H1 (cell line): ENCODE measurements at regions not wholly inside any gene's neighbourhood (a gene's known extent, or its start where the extent isn't known, plus 50 kb on each side); places are given as distances from the start of the nearest gene placed in this dataset.

Source experiments
- CTCF ChIA-PET: fragments of 300-600 bp; sonication (Branson Sonifier 250); formaldehyde crosslinking; loops from one replicate; lab custom pipeline; 2021; ENCODE audit not compliant: partially characterized antibody; lab: Charles Lee
- POLR2A ChIA-PET: fragments of 300-600 bp; sonication (Branson Sonifier 250); formaldehyde crosslinking; loops from one replicate; lab custom pipeline; 2021; ENCODE audit warnings: inconsistent platforms; ENCODE audit not compliant: partially characterized antibody; lab: Charles Lee
- DNase-seq, 2 experiments: peaks; one replicate each; pipeline versions ENCODE4 v3.0.0 to v3.0.0-alpha.2; 2010 to 2022; ENCODE audit warnings: low spot score in 2 of 2, low read depth in 1 of 2, mixed read lengths in 1 of 2
- FAIRE-seq: peaks from 2 replicates; lab custom pipeline; 2011; peaks lifted over from hg19 to GRCh38; lab: Jason Lieb, UNC
- H2AFZ ChIP-seq: 2 replicates; pipeline ENCODE4 v1.8.1; 2012; ENCODE audit warnings: low read length, inconsistent platforms
- H2AK5ac ChIP-seq: 2 replicates; pipeline ENCODE4 v1.6.1; 2013; ENCODE audit warnings: low read depth, low read length
- H2BK120ac ChIP-seq: replicated peaks from 2 replicates; pipeline ENCODE3; 2013; ENCODE audit warnings: low read depth, low read length, inconsistent platforms
- H2BK12ac ChIP-seq: 2 replicates; pipeline ENCODE4 v1.6.1; 2013; ENCODE audit warnings: low read depth, low read length
- H2BK15ac ChIP-seq: 2 replicates; pipeline ENCODE4 v1.6.1; 2013; ENCODE audit warnings: low read length
- H2BK20ac ChIP-seq: 2 replicates; pipeline ENCODE4 v1.6.1; 2013; ENCODE audit warnings: low read length
- H2BK5ac ChIP-seq: 2 replicates; pipeline ENCODE4 v1.6.1; 2013; ENCODE audit warnings: low read depth, low read length
- H3K14ac ChIP-seq: 2 replicates; pipeline ENCODE4 v1.6.1; 2013; ENCODE audit warnings: inconsistent platforms; ENCODE audit not compliant: insufficient read length
- H3K18ac ChIP-seq: 2 replicates; pipeline ENCODE4 v1.6.1; 2013; ENCODE audit warnings: low read length; ENCODE audit errors: extremely low read depth
- H3K23ac ChIP-seq: 2 replicates; pipeline ENCODE4 v1.6.1; 2013; ENCODE audit warnings: inconsistent platforms; ENCODE audit not compliant: insufficient read length
- H3K23me2 ChIP-seq: 2 replicates; pipeline ENCODE4 v1.6.1; 2013; ENCODE audit warnings: low read depth, low read length
- H3K27ac ChIP-seq: 2 replicates; pipeline ENCODE4 v1.6.1; 2011; ENCODE audit warnings: low read depth, low read length, inconsistent platforms
- H3K27me3 ChIP-seq, 4 experiments: replicated peaks in 1 of 4; 1 replicate in 1 of 4; 2 replicates in 3 of 4; pipeline versions ENCODE4 v1.6.1 to v1.8.1; 2011 to 2013; ENCODE audit warnings: low read length in 3 of 4, mild to moderate bottlenecking in 3 of 4, inconsistent platforms in 2 of 4, mixed read lengths in 2 of 4, moderate library complexity in 1 of 4; ENCODE audit not compliant: control insufficient read depth in 3 of 4, insufficient read depth in 3 of 4; ENCODE audit errors: extremely low read depth in 1 of 4
- H3K36me3 ChIP-seq, 4 experiments: 2 replicates each; pipeline versions ENCODE4 v1.6.1 to v1.8.1; 2011 to 2013; ENCODE audit warnings: mild to moderate bottlenecking in 4 of 4, low read length in 3 of 4, moderate library complexity in 2 of 4, control low read depth in 1 of 4, inconsistent platforms in 1 of 4; ENCODE audit not compliant: insufficient read depth in 4 of 4, control insufficient read depth in 2 of 4
- H3K4ac ChIP-seq: replicated peaks from 2 replicates; pipeline ENCODE3; 2013; ENCODE audit warnings: low read length, low read depth, mixed read lengths, inconsistent platforms; ENCODE audit not compliant: insufficient read length
- H3K4me1 ChIP-seq, 4 experiments: replicated peaks in 1 of 4; 1 replicate in 1 of 4; 2 replicates in 3 of 4; pipeline versions ENCODE4 v1.6.1 to v1.8.1; 2011 to 2013; ENCODE audit warnings: low read length in 3 of 4, inconsistent platforms in 2 of 4, mixed read lengths in 1 of 4; ENCODE audit not compliant: insufficient read depth in 4 of 4, control insufficient read depth in 3 of 4
- H3K4me2 ChIP-seq, 2 experiments: 2 replicates each; pipeline versions ENCODE4 v1.6.1 to v1.8.1; 2011 to 2013; ENCODE audit warnings: low read depth in 2 of 2, low read length in 2 of 2, control low read depth in 1 of 2, inconsistent platforms in 1 of 2, mild to moderate bottlenecking in 1 of 2; ENCODE audit not compliant: insufficient read depth in 1 of 2
- H3K4me3 ChIP-seq, 4 experiments: fragments of 200-600, 300-600 bp in 1 of 4; sonication (generic), shearing (Covaris generic), sonication (Bioruptor Twin) in 1 of 4; 2 replicates each; pipeline versions ENCODE4 v1.5.1 to v1.8.1; 2011 to 2016; ENCODE audit warnings: low read length in 4 of 4, low read depth in 3 of 4, control low read depth in 2 of 4, inconsistent platforms in 2 of 4, mild to moderate bottlenecking in 2 of 4, mixed read lengths in 1 of 4, moderate library complexity in 1 of 4; ENCODE audit not compliant: insufficient read depth in 2 of 4; ENCODE audit errors: extremely low read depth in 1 of 4
- H3K56ac ChIP-seq: replicated peaks from 2 replicates; pipeline ENCODE3; 2013; ENCODE audit warnings: low read depth, mild to moderate bottlenecking, mixed read lengths, low read length, inconsistent platforms; ENCODE audit not compliant: insufficient read length
- H3K79me1 ChIP-seq: 2 replicates; pipeline ENCODE4 v1.6.1; 2013; ENCODE audit warnings: low read depth, low read length, control low read depth
- H3K79me2 ChIP-seq, 2 experiments: 2 replicates each; pipeline versions ENCODE4 v1.6.1 to v1.8.1; 2012 to 2013; ENCODE audit warnings: low read length in 2 of 2, mild to moderate bottlenecking in 2 of 2, inconsistent platforms in 1 of 2; ENCODE audit not compliant: insufficient read depth in 2 of 2, control insufficient read depth in 1 of 2
- H3K9ac ChIP-seq, 4 experiments: replicated peaks in 1 of 4; 1 replicate in 1 of 4; 2 replicates in 3 of 4; pipeline versions ENCODE4 v1.6.1 to v1.8.1; 2011 to 2013; ENCODE audit warnings: low read depth in 3 of 4, low read length in 3 of 4, control low read depth in 2 of 4, mild to moderate bottlenecking in 2 of 4, moderate library complexity in 2 of 4, inconsistent platforms in 1 of 4; ENCODE audit errors: extremely low read depth in 1 of 4
- H3K9me3 ChIP-seq, 2 experiments: 2 replicates each; pipeline versions ENCODE4 v1.6.1 to v1.8.1; 2012 to 2013; ENCODE audit warnings: mild to moderate bottlenecking in 2 of 2, moderate library complexity in 2 of 2, control low read depth in 1 of 2, inconsistent platforms in 1 of 2, low read depth in 1 of 2, low read length in 1 of 2, mixed read lengths in 1 of 2; ENCODE audit not compliant: insufficient read depth in 2 of 2
- H4K20me1 ChIP-seq, 2 experiments: replicated peaks in 1 of 2; 2 replicates each; pipeline versions ENCODE3 to v1.8.1; 2011 to 2013; ENCODE audit warnings: inconsistent platforms in 2 of 2, low read length in 2 of 2, mild to moderate bottlenecking in 1 of 2; ENCODE audit not compliant: insufficient read depth in 2 of 2, control insufficient read depth in 1 of 2
- H4K5ac ChIP-seq: 2 replicates; pipeline ENCODE4 v1.6.1; 2013; ENCODE audit warnings: low read length, low read depth, mixed read lengths, inconsistent platforms; ENCODE audit not compliant: insufficient read length
- H4K8ac ChIP-seq: 2 replicates; pipeline ENCODE4 v1.8.0; 2013; ENCODE audit warnings: mild to moderate bottlenecking, moderate library complexity, low read length, inconsistent platforms; ENCODE audit not compliant: insufficient read depth; ENCODE audit errors: extremely low read depth
- H4K91ac ChIP-seq: replicated peaks from 2 replicates; pipeline ENCODE3; 2013; ENCODE audit warnings: low read length, mixed read lengths, inconsistent platforms; ENCODE audit not compliant: insufficient read length
- GTF2F1 ChIP-seq: IDR thresholded peaks from 2 replicates; pipeline ENCODE4 v1.6.1; 2012; ENCODE audit warnings: low read depth, low read length, improper control_type of control experiment, borderline replicate concordance
- YY1 ChIP-seq: IDR thresholded peaks from 2 replicates; pipeline ENCODE4 v1.6.1; 2011; ENCODE audit warnings: low read depth, mild to moderate bottlenecking, low read length
- WGBS, 2 experiments: shearing (Covaris generic) in 1 of 2; methylation state at CpG; one replicate each; pipeline versions ENCODE4 v1.1.6 to v1.1.7; 2013 to 2015; ENCODE audit warnings: low lambda C conversion rate in 2 of 2, mixed read lengths in 2 of 2, inconsistent platforms in 1 of 2, low coverage in 1 of 2, missing lambda C conversion rate in 1 of 2; ENCODE audit not compliant: insufficient replicate concordance in 2 of 2, insufficient coverage in 1 of 2, insufficient read length in 1 of 2; ENCODE audit errors: extremely low coverage in 1 of 2, missing lambda C conversion rate in 1 of 2; 5-methylcytosine and 5-hydroxymethylcytosine counted together

- Histone ChIP-seq H2BK15ac (no peak overlapping the region), H3K4ac (no peak overlapping the region), H3K27me3 (no peaks in the 10 kb centered on the region), H3K27ac (no peak overlapping the region), H2BK12ac (no peak overlapping the region), H2AK5ac (no peak overlapping the region), H4K20me1 (no peaks in the 10 kb centered on the region), H3K4me2 (no peak overlapping the region), H2AFZ (no peak overlapping the region), H3K36me3 (no peaks in the 10 kb centered on the region), H3K23me2 (no peaks in the 10 kb centered on the region), H3K9ac (no peak overlapping the region), H3K56ac (no peak overlapping the region), H3K18ac (no peak overlapping the region), H3K9me3 (no peaks in the 10 kb centered on the region), H2BK120ac (no peak overlapping the region), H4K8ac (no peak overlapping the region), H3K23ac (no peak overlapping the region), H3K4me1 (no peaks in the 10 kb centered on the region)
- FAIRE-seq (no peak), DNase-seq (no peak)
- TF ChIP-seq GTF2F1 (no peak), YY1 (no peak)
- TF ChIP-seq, all 59 proteins: peak for 0
- POLR2A ChIA-PET: no interaction called here
- H4K5ac ChIP-seq: no peak overlapping the region
- no peak overlapping the region for H2BK20ac ChIP-seq
- no peaks in the 10 kb centered on the region for H3K79me2 ChIP-seq
- H3K79me1 ChIP-seq: no peaks in the 10 kb centered on the region
- CTCF ChIA-PET: no interaction called here
- H2BK5ac ChIP-seq: no peak overlapping the region
- 92% methylated on average over 1 of the region's 1 CpG; no CpG with 5 or more reads in 1 of the 2 experiments for WGBS, 2 experiments
- no peak overlapping the region for H4K91ac ChIP-seq
- H3K14ac ChIP-seq: no peak overlapping the region
- H3K4me3 ChIP-seq: no peak overlapping the region
Measured at GRCh38 chr17:53640808-53641207, 181.9 kb upstream of the KIF2B start.
